DND-41 (cell line): ENCODE measurements at regions not wholly inside any gene's neighbourhood (a gene's known extent, or its start where the extent isn't known, plus 50 kb on each side); places are given as distances from the start of the nearest gene placed in this dataset.

Experiments
- ATAC-seq: fragments of 200-7000 bp; cut with Tn5 transposase; 3 replicates; pipeline ENCODE4 v1.9.1; 2021; ENCODE audit warnings: low read depth; ENCODE audit not compliant: insufficient read depth
- DNase-seq: peaks from one replicate; pipeline ENCODE4 v3.0.0-alpha.2; 2020
- H2AFZ ChIP-seq: 2 replicates; pipeline ENCODE4 v1.6.0; 2012; ENCODE audit warnings: low read depth, low read length
- H3K27ac ChIP-seq: 2 replicates; pipeline ENCODE4 v1.5.1; 2012; ENCODE audit warnings: low read length, inconsistent platforms
- H3K27me3 ChIP-seq: fragments of 200-600 bp; sonication (generic); 2 replicates; pipeline ENCODE4 v1.6.0; 2012; ENCODE audit warnings: low read length, mild to moderate bottlenecking, inconsistent platforms; ENCODE audit not compliant: insufficient read depth, poor library complexity
- H3K36me3 ChIP-seq: 2 replicates; pipeline ENCODE4 v1.5.1; 2012; ENCODE audit warnings: low read length, inconsistent platforms; ENCODE audit not compliant: insufficient read depth
- H3K4me1 ChIP-seq: 2 replicates; pipeline ENCODE4 v1.5.1; 2012; ENCODE audit warnings: mild to moderate bottlenecking, low read length; ENCODE audit not compliant: insufficient read depth
- H3K4me2 ChIP-seq: 2 replicates; pipeline ENCODE4 v1.6.0; 2012; ENCODE audit warnings: mild to moderate bottlenecking, moderate library complexity, low read length, inconsistent platforms; ENCODE audit not compliant: insufficient read depth
- H3K4me3 ChIP-seq, 2 experiments: fragments of 200-600 bp in 1 of 2; shearing (Covaris generic) in 1 of 2; 2 replicates each; pipeline ENCODE4 v1.5.1; 2012 to 2016; ENCODE audit warnings: inconsistent platforms in 2 of 2, low read length in 2 of 2, mild to moderate bottlenecking in 2 of 2, low read depth in 1 of 2, moderate library complexity in 1 of 2
- H3K79me2 ChIP-seq: 2 replicates; pipeline ENCODE4 v1.6.0; 2012; ENCODE audit warnings: low read length, inconsistent platforms; ENCODE audit not compliant: insufficient read depth
- H3K9ac ChIP-seq: 2 replicates; pipeline ENCODE4 v1.6.0; 2012; ENCODE audit warnings: low read depth, mild to moderate bottlenecking, inconsistent platforms, low read length, moderate library complexity
- H3K9me3 ChIP-seq: 2 replicates; pipeline ENCODE4 v1.5.1; 2012; ENCODE audit warnings: low read length, moderate library complexity, mild to moderate bottlenecking, inconsistent platforms; ENCODE audit not compliant: insufficient read depth, severe bottlenecking
- H4K20me1 ChIP-seq: 2 replicates; pipeline ENCODE4 v1.6.0; 2012; ENCODE audit warnings: low read length; ENCODE audit not compliant: insufficient read depth
- CTCF ChIP-seq: IDR thresholded peaks from 2 replicates; pipeline ENCODE4 v1.5.1; 2012; ENCODE audit warnings: borderline replicate concordance, low read length, moderate library complexity, mild to moderate bottlenecking; ENCODE audit not compliant: poor library complexity, severe bottlenecking; ENCODE audit errors: extremely low read depth
- EZH2 ChIP-seq: IDR thresholded peaks from 3 replicates; pipeline ENCODE4 v1.6.1; 2012; ENCODE audit warnings: borderline replicate concordance, low read depth, mild to moderate bottlenecking, moderate library complexity, low read length, inconsistent platforms; ENCODE audit not compliant: severe bottlenecking

- Histone ChIP-seq H3K4me2 (no peak overlapping the region), H4K20me1 (no peaks in the 10 kb centered on the region), H3K9me3 (no peaks in the 10 kb centered on the region), H3K4me1 (peaks cover 14% of the 10 kb centered on the region), H3K79me2 (no peaks in the 10 kb centered on the region), H3K9ac (no peak overlapping the region), H3K36me3 (no peaks in the 10 kb centered on the region), H3K4me3 (no peak overlapping the region), H2AFZ (no peak overlapping the region), H3K27ac (no peak overlapping the region), H3K27me3 (no peaks in the 10 kb centered on the region)
- no peak for DNase-seq
- no peak for ATAC-seq
- no peak for TF ChIP-seq EZH2
- TF ChIP-seq CTCF = no peak
Measured at GRCh38 chr3:59483191-59483590, 433.4 kb upstream of the CFAP20DC start.

- H4K20me1 ChIP-seq = no peaks in the 10 kb centered on the region
- no peaks in the 10 kb centered on the region for H3K9me3 ChIP-seq
- peaks cover 14% of the 10 kb centered on the region for H3K4me1 ChIP-seq
- no peaks in the 10 kb centered on the region for H3K79me2 ChIP-seq
- no peak overlapping the region for H3K4me2 ChIP-seq
- no peak overlapping the region for H2AFZ ChIP-seq
- no peak overlapping the region for H3K9ac ChIP-seq
- no peak for ATAC-seq
- H3K4me3 ChIP-seq = no peak overlapping the region
- H3K27me3 ChIP-seq = no peaks in the 10 kb centered on the region
- no peaks in the 10 kb centered on the region for H3K36me3 ChIP-seq
- TF ChIP-seq CTCF (no peak), EZH2 (no peak)
- DNase-seq = no peak
- H3K27ac ChIP-seq = no peak overlapping the region
Measured at GRCh38 chr3:59482684-59483083, 432.9 kb upstream of the CFAP20DC start.

GRCh38 chr3:59481776-59482400 is 432.1 kb upstream of the CFAP20DC start:
- Histone ChIP-seq H3K9me3 (no peaks in the 10 kb centered on the region), H3K4me1 (peaks cover 14% of the 10 kb centered on the region), H3K27me3 (no peaks in the 10 kb centered on the region), H3K9ac (no peak overlapping the region), H3K79me2 (no peaks in the 10 kb centered on the region), H3K4me2 (no peak overlapping the region), H3K27ac (no peak overlapping the region), H2AFZ (no peak overlapping the region), H3K4me3 (no peak overlapping the region), H3K36me3 (no peaks in the 10 kb centered on the region), H4K20me1 (no peaks in the 10 kb centered on the region)
- DNase-seq (no peak), ATAC-seq (no peak)
- TF ChIP-seq CTCF = no peak
- no peak for TF ChIP-seq EZH2
